ENCODE measurements at regions not wholly inside any gene's neighbourhood (a gene's known extent, or its start where the extent isn't known, plus 50 kb on each side); places are given as distances from the start of the nearest gene placed in this dataset.
A peak's percentile ranks its signal among the peaks of the same experiment; 100 is the strongest.
"Not testable (repeated sequence)": the region's sequence is repeated elsewhere in the genome, so short reads cannot be mapped to it uniquely, and the experiment has no call there.

DNA sequence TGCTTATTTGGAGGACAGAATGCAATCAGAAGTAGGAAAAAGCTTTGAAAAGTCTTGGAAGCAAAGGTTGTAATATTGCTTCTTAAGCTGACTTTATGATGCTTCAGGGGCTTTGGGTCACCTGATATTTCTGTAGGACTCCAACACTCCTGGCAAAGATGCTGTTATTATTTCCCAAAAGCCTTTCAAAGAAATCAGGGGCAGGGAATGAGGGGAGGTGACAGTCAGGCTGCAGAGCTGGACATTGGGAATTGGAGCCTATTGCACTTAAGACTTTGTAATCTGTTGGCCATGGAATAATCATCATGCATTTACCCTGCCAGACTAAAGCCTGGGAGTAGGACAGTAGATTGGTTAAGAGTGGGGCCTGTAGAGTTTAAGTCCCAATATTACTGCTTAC, 168.3 kb upstream of the IL12B start:
- H3K27me3 ChIP-seq (ENCODE audit: control insufficient read depth in 2 of 2, insufficient read depth in 2 of 2, low read length in 2 of 2), result no peaks in the 10 kb centered on the region; a peak in 1 of 5 replicates
- H2AFZ ChIP-seq (ENCODE audit: low read depth, low read length), result no peak overlapping the region
- no peaks in the 10 kb centered on the region for H3K9me3 ChIP-seq (replicated peaks; ENCODE audit: control insufficient read depth, insufficient read depth, low read depth, low read length)
- H3K4me2 ChIP-seq (ENCODE audit: insufficient read depth, low read length), result no peak overlapping the region
- CTCF ChIA-PET (ENCODE audit: low intra/inter-chr PET ratio), result no interaction called here
- TF ChIP-seq, protein P1, sequence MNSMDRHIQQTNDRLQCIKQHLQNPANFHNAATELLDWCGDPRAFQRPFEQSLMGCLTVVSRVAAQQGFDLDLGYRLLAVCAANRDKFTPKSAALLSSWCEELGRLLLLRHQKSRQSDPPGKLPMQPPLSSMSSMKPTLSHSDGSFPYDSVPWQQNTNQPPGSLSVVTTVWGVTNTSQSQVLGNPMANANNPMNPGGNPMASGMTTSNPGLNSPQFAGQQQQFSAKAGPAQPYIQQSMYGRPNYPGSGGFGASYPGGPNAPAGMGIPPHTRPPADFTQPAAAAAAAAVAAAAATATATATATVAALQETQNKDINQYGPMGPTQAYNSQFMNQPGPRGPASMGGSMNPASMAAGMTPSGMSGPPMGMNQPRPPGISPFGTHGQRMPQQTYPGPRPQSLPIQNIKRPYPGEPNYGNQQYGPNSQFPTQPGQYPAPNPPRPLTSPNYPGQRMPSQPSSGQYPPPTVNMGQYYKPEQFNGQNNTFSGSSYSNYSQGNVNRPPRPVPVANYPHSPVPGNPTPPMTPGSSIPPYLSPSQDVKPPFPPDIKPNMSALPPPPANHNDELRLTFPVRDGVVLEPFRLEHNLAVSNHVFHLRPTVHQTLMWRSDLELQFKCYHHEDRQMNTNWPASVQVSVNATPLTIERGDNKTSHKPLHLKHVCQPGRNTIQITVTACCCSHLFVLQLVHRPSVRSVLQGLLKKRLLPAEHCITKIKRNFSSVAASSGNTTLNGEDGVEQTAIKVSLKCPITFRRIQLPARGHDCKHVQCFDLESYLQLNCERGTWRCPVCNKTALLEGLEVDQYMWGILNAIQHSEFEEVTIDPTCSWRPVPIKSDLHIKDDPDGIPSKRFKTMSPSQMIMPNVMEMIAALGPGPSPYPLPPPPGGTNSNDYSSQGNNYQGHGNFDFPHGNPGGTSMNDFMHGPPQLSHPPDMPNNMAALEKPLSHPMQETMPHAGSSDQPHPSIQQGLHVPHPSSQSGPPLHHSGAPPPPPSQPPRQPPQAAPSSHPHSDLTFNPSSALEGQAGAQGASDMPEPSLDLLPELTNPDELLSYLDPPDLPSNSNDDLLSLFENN (IDR thresholded peaks at IDR 0.05; ENCODE audit: low read depth in 2 of 2, low read length in 2 of 2), result no peak
- H3K9me1 ChIP-seq (ENCODE audit: control insufficient read depth, insufficient read depth, low read length), result no peaks in the 10 kb centered on the region
- H3K4me1 ChIP-seq (replicated peaks in 1 of 2; ENCODE audit: control insufficient read depth in 2 of 2, insufficient read depth in 2 of 2, low read length in 2 of 2), result no peaks in the 10 kb centered on the region
- intact Hi-C loops (cut with micrococcal nuclease) (no loop called here), in situ Hi-C loops (cut with MboI) (no loop called here)
- no peak overlapping the region for H3K27ac ChIP-seq (ENCODE audit: extremely low read depth, low read depth, low read length)
- no peaks in the 10 kb centered on the region for H4K20me1 ChIP-seq (replicated peaks; ENCODE audit: control insufficient read depth, insufficient read depth, low read length)
- no peak overlapping the region for H3K4me3 ChIP-seq
- no TSS peak for BruUV-seq (replicated peaks)
- no peaks in the 10 kb centered on the region for H3K36me3 ChIP-seq (ENCODE audit: control insufficient read depth, insufficient read depth, low read length)
- POLR2A ChIA-PET, result interaction anchor here (0.7 kb wide), 1 partner anchor 27 kb away, joined by 4 read pairs; no protein-coding TSS in a partner anchor
- H3K9ac ChIP-seq (ENCODE audit: insufficient read depth in 1 of 2, low read depth in 2 of 2, low read length in 2 of 2), result no peak overlapping the region
- no peak for DNase-seq (ENCODE audit: extremely low read depth in 1 of 4, low spot score in 3 of 4)
- FAIRE-seq, result no peak
- no peaks in the 10 kb centered on the region for H3K79me2 ChIP-seq (ENCODE audit: control insufficient read depth, insufficient read depth, low read length)
- ATAC-seq, result no peak

DNA sequence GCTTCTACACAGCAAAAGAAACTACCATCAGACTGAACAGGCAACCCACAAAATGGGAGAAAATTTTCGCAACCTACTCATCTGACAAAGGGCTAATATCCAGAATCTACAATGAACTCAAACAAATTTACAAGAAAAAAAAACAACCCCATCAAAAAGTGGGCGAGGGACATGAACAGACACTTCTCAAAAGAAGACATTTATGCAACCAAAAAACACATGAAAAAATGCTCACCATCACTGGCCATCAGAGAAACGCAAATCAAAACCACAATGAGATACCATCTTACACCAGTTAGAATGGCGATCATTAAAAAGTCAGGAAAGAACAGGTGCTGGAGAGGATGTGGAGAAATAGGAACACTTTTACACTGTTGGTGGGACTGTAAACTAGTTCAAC, 171.8 kb upstream of the IL12B start:
- intact Hi-C loops (cut with micrococcal nuclease); H3K9ac ChIP-seq (ENCODE audit: insufficient read depth in 1 of 2, low read depth in 2 of 2, low read length in 2 of 2); H3K27me3 ChIP-seq (ENCODE audit: control insufficient read depth in 2 of 2, insufficient read depth in 2 of 2, low read length in 2 of 2); CTCF ChIA-PET (ENCODE audit: low intra/inter-chr PET ratio); H3K27ac ChIP-seq (ENCODE audit: extremely low read depth, low read depth, low read length); H3K9me1 ChIP-seq (ENCODE audit: control insufficient read depth, insufficient read depth, low read length); BruUV-seq (replicated peaks); H4K20me1 ChIP-seq (replicated peaks; ENCODE audit: control insufficient read depth, insufficient read depth, low read length); FAIRE-seq; DNase-seq (ENCODE audit: extremely low read depth in 1 of 4, low spot score in 3 of 4); H3K4me1 ChIP-seq (replicated peaks in 1 of 2; ENCODE audit: control insufficient read depth in 2 of 2, insufficient read depth in 2 of 2, low read length in 2 of 2); H2AFZ ChIP-seq (ENCODE audit: low read depth, low read length); in situ Hi-C loops (cut with MboI); H3K9me3 ChIP-seq (replicated peaks; ENCODE audit: control insufficient read depth, insufficient read depth, low read depth, low read length); ATAC-seq; H3K79me2 ChIP-seq (ENCODE audit: control insufficient read depth, insufficient read depth, low read length); H3K36me3 ChIP-seq (ENCODE audit: control insufficient read depth, insufficient read depth, low read length); H3K4me3 ChIP-seq; POLR2A ChIA-PET; H3K4me2 ChIP-seq (ENCODE audit: insufficient read depth, low read length): not testable (repeated sequence)
- whole genome bisulfite sequencing (ENCODE audit: insufficient coverage, low coverage, missing lambda C conversion rate), result 0% methylated on average over 1 of the region's 4 CpGs
- TF ChIP-seq, protein P2, sequence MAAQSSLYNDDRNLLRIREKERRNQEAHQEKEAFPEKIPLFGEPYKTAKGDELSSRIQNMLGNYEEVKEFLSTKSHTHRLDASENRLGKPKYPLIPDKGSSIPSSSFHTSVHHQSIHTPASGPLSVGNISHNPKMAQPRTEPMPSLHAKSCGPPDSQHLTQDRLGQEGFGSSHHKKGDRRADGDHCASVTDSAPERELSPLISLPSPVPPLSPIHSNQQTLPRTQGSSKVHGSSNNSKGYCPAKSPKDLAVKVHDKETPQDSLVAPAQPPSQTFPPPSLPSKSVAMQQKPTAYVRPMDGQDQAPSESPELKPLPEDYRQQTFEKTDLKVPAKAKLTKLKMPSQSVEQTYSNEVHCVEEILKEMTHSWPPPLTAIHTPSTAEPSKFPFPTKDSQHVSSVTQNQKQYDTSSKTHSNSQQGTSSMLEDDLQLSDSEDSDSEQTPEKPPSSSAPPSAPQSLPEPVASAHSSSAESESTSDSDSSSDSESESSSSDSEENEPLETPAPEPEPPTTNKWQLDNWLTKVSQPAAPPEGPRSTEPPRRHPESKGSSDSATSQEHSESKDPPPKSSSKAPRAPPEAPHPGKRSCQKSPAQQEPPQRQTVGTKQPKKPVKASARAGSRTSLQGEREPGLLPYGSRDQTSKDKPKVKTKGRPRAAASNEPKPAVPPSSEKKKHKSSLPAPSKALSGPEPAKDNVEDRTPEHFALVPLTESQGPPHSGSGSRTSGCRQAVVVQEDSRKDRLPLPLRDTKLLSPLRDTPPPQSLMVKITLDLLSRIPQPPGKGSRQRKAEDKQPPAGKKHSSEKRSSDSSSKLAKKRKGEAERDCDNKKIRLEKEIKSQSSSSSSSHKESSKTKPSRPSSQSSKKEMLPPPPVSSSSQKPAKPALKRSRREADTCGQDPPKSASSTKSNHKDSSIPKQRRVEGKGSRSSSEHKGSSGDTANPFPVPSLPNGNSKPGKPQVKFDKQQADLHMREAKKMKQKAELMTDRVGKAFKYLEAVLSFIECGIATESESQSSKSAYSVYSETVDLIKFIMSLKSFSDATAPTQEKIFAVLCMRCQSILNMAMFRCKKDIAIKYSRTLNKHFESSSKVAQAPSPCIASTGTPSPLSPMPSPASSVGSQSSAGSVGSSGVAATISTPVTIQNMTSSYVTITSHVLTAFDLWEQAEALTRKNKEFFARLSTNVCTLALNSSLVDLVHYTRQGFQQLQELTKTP (IDR thresholded peaks at IDR 0.05; ENCODE audit: low read depth in 1 of 2, partially characterized antibody in 2 of 2), result peak in 1 of 2 experiments; percentile 97
